ENCODE measurements at regions not wholly inside any gene's neighbourhood (a gene's known extent, or its start where the extent isn't known, plus 50 kb on each side); places are given as distances from the start of the nearest gene placed in this dataset.

- no peak for TF ChIP-seq CTCF (conservative IDR thresholded peaks at IDR 0.05; ENCODE audit: low read depth)
- ChIA-PET CTCF (no interaction called here), POLR2A (ENCODE audit: low non-redundant PET) (no interaction called here)
- no peak overlapping the region for H3K27ac ChIP-seq
- no peak for DNase-seq (ENCODE audit: low spot score)
These were observed 110.4 kb downstream of the KCNA5 start for GRCh38 chr12:5154091-5154490.

- TF ChIP-seq CTCF (conservative IDR thresholded peaks at IDR 0.05; ENCODE audit: low read depth), result no peak
- H3K27ac ChIP-seq, result no peak overlapping the region
- ChIA-PET POLR2A (ENCODE audit: low non-redundant PET) (no interaction called here), CTCF (no interaction called here)
- no peak for DNase-seq (ENCODE audit: low spot score)
These were observed 112.2 kb downstream of the KCNA5 start for GRCh38 chr12:5155866-5156265.

GRCh38 chr12:5160827-5161226 is 117.1 kb downstream of the KCNA5 start:
- CTCF ChIA-PET, result no interaction called here
- POLR2A ChIA-PET (ENCODE audit: low non-redundant PET), result no interaction called here
- H3K27ac ChIP-seq, result no peak overlapping the region
- DNase-seq (ENCODE audit: low spot score), result no peak
- no peak for TF ChIP-seq CTCF (conservative IDR thresholded peaks at IDR 0.05; ENCODE audit: low read depth)

GRCh38 chr12:5163661-5164060 is 120.0 kb downstream of the KCNA5 start:
- CTCF ChIA-PET, result no interaction called here
- no peak for DNase-seq (ENCODE audit: low spot score)
- POLR2A ChIA-PET (ENCODE audit: low non-redundant PET), result no interaction called here
- TF ChIP-seq CTCF (conservative IDR thresholded peaks at IDR 0.05; ENCODE audit: low read depth), result no peak
- H3K27ac ChIP-seq, result no peak overlapping the region

- ChIA-PET POLR2A (ENCODE audit: low non-redundant PET) (no interaction called here), CTCF (no interaction called here)
- no peak for DNase-seq (ENCODE audit: low spot score)
- H3K27ac ChIP-seq, result no peak overlapping the region
- no peak for TF ChIP-seq CTCF (conservative IDR thresholded peaks at IDR 0.05; ENCODE audit: low read depth)
These were observed 121.8 kb downstream of the KCNA5 start for GRCh38 chr12:5165296-5165970.

GRCh38 chr12:5166976-5167375 is 123.3 kb downstream of the KCNA5 start:
- TF ChIP-seq CTCF (conservative IDR thresholded peaks at IDR 0.05; ENCODE audit: low read depth), result no peak
- H3K27ac ChIP-seq, result no peak overlapping the region
- CTCF ChIA-PET, result interaction anchor here (0.7 kb wide), 1 partner anchor 19 kb away, joined by 4 read pairs; no protein-coding TSS in a partner anchor

More at GRCh38 chr12:5166976-5167375, 123.3 kb downstream of the KCNA5 start:
- no peak for DNase-seq (ENCODE audit: low spot score)
- POLR2A ChIA-PET (ENCODE audit: low non-redundant PET), result no interaction called here
